GM12878 (cell line): ENCODE measurements at regions not wholly inside any gene's neighbourhood (a gene's known extent, or its start where the extent isn't known, plus 50 kb on each side); places are given as distances from the start of the nearest gene placed in this dataset.
A peak's percentile ranks its signal among the peaks of the same experiment; 100 is the strongest.

Experiments
- ATF2 ChIP-seq: IDR thresholded peaks from 2 replicates; pipeline ENCODE4 v1.6.1; 2012; ENCODE audit warnings: low read length, inconsistent platforms
- BCL11A ChIP-seq: IDR thresholded peaks from 2 replicates; pipeline ENCODE4 v1.6.1; 2011; ENCODE audit warnings: low read depth, low read length
- BHLHE40 ChIP-seq, 2 experiments: fragments of 450-650 bp in 1 of 2; IDR thresholded peaks; 2 replicates each; pipeline ENCODE4 v1.6.1; 2011 to 2017; ENCODE audit warnings: low read depth in 2 of 2, borderline replicate concordance in 1 of 2, improper control_type of control experiment in 1 of 2, low read length in 1 of 2, mild to moderate bottlenecking in 1 of 2
- CBFB ChIP-seq: IDR thresholded peaks from 2 replicates; pipeline ENCODE4 v1.6.1; 2016; ENCODE audit warnings: antibody characterized with exemption, low read depth
- CEBPB ChIP-seq, 2 experiments: fragments of 150-350 bp in 1 of 2; IDR thresholded peaks; 2 replicates each; pipeline ENCODE4 v1.6.1; 2012 to 2014; ENCODE audit warnings: low read depth in 2 of 2, low read length in 2 of 2, borderline replicate concordance in 1 of 2, inconsistent platforms in 1 of 2
- CREM ChIP-seq: IDR thresholded peaks from 2 replicates; pipeline ENCODE4 v1.6.1; 2014; ENCODE audit warnings: antibody characterized with exemption, low read depth
- EED ChIP-seq: sonication (generic); IDR thresholded peaks from 2 replicates; pipeline ENCODE4 v1.6.1; 2016; ENCODE audit warnings: antibody characterized with exemption, low read depth
- EP300 ChIP-seq, 2 experiments: fragments of 150-350 bp in 1 of 2; IDR thresholded peaks; 2 replicates each; pipeline ENCODE4 v1.6.1; 2011 to 2012; ENCODE audit warnings: low read depth in 2 of 2, low read length in 2 of 2, borderline replicate concordance in 1 of 2, improper control_type of control experiment in 1 of 2, inconsistent platforms in 1 of 2; ENCODE audit not compliant: control insufficient read depth in 1 of 2
- EZH2 ChIP-seq: IDR thresholded peaks from 2 replicates; pipeline ENCODE4 v1.6.1; 2012; ENCODE audit warnings: low read depth, mild to moderate bottlenecking, control low read depth, inconsistent platforms, low read length, borderline replicate concordance; ENCODE audit not compliant: control insufficient read depth
- FOXK2 ChIP-seq: fragments of 450-650 bp; IDR thresholded peaks from 2 replicates; pipeline ENCODE4 v1.6.1; 2017; ENCODE audit warnings: mild to moderate bottlenecking, moderate library complexity
- FOXM1 ChIP-seq: IDR thresholded peaks from 2 replicates; pipeline ENCODE4 v1.6.1; 2012; ENCODE audit warnings: low read depth, mild to moderate bottlenecking, inconsistent platforms, low read length, moderate library complexity
- HCFC1 ChIP-seq: fragments of 150-350 bp; IDR thresholded peaks from 2 replicates; pipeline ENCODE4 v1.6.1; 2014; ENCODE audit warnings: low read length
- HDGF ChIP-seq: fragments of 450-650 bp; IDR thresholded peaks from 2 replicates; pipeline ENCODE4 v1.6.1; 2016; ENCODE audit warnings: antibody characterized with exemption
- KLF5 ChIP-seq: fragments of 450-650 bp; IDR thresholded peaks from 2 replicates; pipeline ENCODE4 v1.6.1; 2014; ENCODE audit warnings: mild to moderate bottlenecking; ENCODE audit not compliant: partially characterized antibody
- LARP7 ChIP-seq: fragments of 450-650 bp; IDR thresholded peaks from 2 replicates; pipeline ENCODE4 v1.6.1; 2017; ENCODE audit warnings: mild to moderate bottlenecking
- MTA2 ChIP-seq: fragments of 450-650 bp; IDR thresholded peaks from 2 replicates; pipeline ENCODE4 v1.6.1; 2016; ENCODE audit warnings: low read depth, mild to moderate bottlenecking, moderate library complexity
- MYC ChIP-seq: IDR thresholded peaks from 2 replicates; pipeline ENCODE4 v1.6.1; 2011; ENCODE audit warnings: mild to moderate bottlenecking, low read length, moderate library complexity, inconsistent platforms; ENCODE audit not compliant: insufficient read depth, insufficient replicate concordance, insufficient read length, severe bottlenecking
- NFIC ChIP-seq: IDR thresholded peaks from 2 replicates; pipeline ENCODE4 v1.6.1; 2012; ENCODE audit warnings: low read depth, mild to moderate bottlenecking, inconsistent platforms, low read length, moderate library complexity
- NRF1 ChIP-seq: conservative IDR thresholded peaks from 2 replicates; pipeline ENCODE4 v1.6.1; 2011; ENCODE audit warnings: mild to moderate bottlenecking, low read depth, low read length, improper control_type of control experiment
- PAX5 ChIP-seq: IDR thresholded peaks from 2 replicates; pipeline ENCODE4 v1.6.1; 2011; ENCODE audit warnings: low read depth, low read length, borderline replicate concordance
- RELA ChIP-seq: fragments of 450-650 bp; IDR thresholded peaks from 2 replicates; pipeline ENCODE4 v1.8.0; 2014; ENCODE audit warnings: borderline replicate concordance; ENCODE audit not compliant: partially characterized antibody
- RFX5 ChIP-seq: IDR thresholded peaks from 2 replicates; pipeline ENCODE4 v1.6.1; 2011; ENCODE audit warnings: low read depth, low read length, improper control_type of control experiment
- STAT1 ChIP-seq: fragments of 450-650 bp; conservative IDR thresholded peaks from 2 replicates; pipeline ENCODE4 v1.6.1; 2014; ENCODE audit warnings: antibody characterized with exemption, mild to moderate bottlenecking
- TARDBP ChIP-seq: IDR thresholded peaks from 2 replicates; pipeline ENCODE4 v1.6.1; 2016; ENCODE audit warnings: borderline replicate concordance
- ZNF217 ChIP-seq: fragments of 450-650 bp; IDR thresholded peaks from 2 replicates; pipeline ENCODE4 v1.6.1; 2017; ENCODE audit warnings: antibody characterized with exemption, mild to moderate bottlenecking
- ZNF24 ChIP-seq: fragments of 450-650 bp; IDR thresholded peaks from 2 replicates; pipeline ENCODE4 v1.6.1; 2017; ENCODE audit warnings: antibody characterized with exemption, mild to moderate bottlenecking
- ZZZ3 ChIP-seq: IDR thresholded peaks from 2 replicates; pipeline ENCODE4 v1.6.1; 2011; ENCODE audit warnings: low read depth; ENCODE audit not compliant: control insufficient read depth, insufficient read length
- TF ChIP-seq, protein P1 (sequence below): IDR thresholded peaks from 2 replicates; pipeline ENCODE4 v1.6.1; 2012; ENCODE audit warnings: mild to moderate bottlenecking, low read depth, low read length

DNA sequence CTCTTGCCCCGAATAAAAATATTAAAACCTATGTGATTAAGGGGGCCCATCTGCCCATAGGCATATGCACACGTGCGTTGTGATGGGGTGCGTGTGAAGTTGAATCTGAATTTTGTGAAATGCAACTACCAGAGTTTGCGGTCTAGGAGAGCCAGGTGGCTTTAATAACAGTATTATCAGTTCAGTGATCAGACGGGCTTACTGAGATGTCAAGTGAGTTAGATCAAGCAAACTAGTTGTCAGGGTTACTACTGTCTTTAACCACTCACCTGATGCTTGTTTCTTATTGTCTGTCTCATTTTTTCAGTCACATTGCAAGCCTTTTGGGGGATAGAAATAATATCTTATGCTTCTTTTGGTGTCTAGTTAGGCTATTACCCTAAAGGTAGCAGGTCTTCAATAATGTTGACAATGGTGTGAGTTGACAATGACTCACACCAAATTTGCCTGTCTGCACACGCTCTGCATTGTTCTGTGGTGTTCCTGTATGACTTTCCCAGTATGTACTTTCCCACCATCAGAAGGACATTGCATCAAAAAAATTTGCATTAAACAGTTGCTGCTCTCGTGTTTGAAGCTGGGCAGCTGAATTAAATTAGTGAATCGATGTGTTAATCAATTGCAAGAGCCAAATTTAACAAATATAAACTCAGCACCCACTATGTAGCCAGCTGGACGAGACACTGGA lies 103.1 kb upstream of the NAA20 start (continued):
- TF ChIP-seq CREM (no peak), ZNF24 (no peak), NRF1 (no peak), ZZZ3 (no peak), BCL11A (0 out of 2 replicates have a peak, but pooled peaks have one; percentile 27), EED (peak; percentile 66), LARP7 (no peak), FOXM1 (peak; percentile 66; the same call in 1 of the 2 replicates), MYC (no peak), CBFB (0 out of 2 replicates have a peak, but pooled peaks have one; percentile 44), EZH2 (no peak), ZNF217 (0 out of 2 replicates have a peak, but pooled peaks have one; percentile 32), RELA (no peak), HDGF (no peak), PAX5 (no peak; the same call in 1 of the 2 replicates), BHLHE40 (IDR thresholded peaks at IDR 0.05; ENCODE audit: borderline replicate concordance in 1 of 2, low read depth in 2 of 2, low read length in 1 of 2) (peak; percentile 69 to 72), ATF2 (peak; percentile 75), HCFC1 (no peak), TARDBP (no peak), CEBPB (IDR thresholded peaks at IDR 0.05; ENCODE audit: borderline replicate concordance in 1 of 2, low read depth in 2 of 2, low read length in 2 of 2) (peak in 1 of 2 experiments; percentile 74; a peak in 1 of 4 replicates), RFX5 (no peak), KLF5 (no peak), STAT1 (no peak), EP300 (IDR thresholded peaks at IDR 0.05; ENCODE audit: borderline replicate concordance in 1 of 2, control insufficient read depth in 1 of 2, low read depth in 2 of 2, low read length in 2 of 2) (peak; percentile 26 to 69; a peak in 2 of 4 replicates), FOXK2 (no peak), MTA2 (peak; percentile 56; the same call in 1 of the 2 replicates), NFIC (peak; percentile 69; the same call in 1 of the 2 replicates)
- TF ChIP-seq, protein P1, sequence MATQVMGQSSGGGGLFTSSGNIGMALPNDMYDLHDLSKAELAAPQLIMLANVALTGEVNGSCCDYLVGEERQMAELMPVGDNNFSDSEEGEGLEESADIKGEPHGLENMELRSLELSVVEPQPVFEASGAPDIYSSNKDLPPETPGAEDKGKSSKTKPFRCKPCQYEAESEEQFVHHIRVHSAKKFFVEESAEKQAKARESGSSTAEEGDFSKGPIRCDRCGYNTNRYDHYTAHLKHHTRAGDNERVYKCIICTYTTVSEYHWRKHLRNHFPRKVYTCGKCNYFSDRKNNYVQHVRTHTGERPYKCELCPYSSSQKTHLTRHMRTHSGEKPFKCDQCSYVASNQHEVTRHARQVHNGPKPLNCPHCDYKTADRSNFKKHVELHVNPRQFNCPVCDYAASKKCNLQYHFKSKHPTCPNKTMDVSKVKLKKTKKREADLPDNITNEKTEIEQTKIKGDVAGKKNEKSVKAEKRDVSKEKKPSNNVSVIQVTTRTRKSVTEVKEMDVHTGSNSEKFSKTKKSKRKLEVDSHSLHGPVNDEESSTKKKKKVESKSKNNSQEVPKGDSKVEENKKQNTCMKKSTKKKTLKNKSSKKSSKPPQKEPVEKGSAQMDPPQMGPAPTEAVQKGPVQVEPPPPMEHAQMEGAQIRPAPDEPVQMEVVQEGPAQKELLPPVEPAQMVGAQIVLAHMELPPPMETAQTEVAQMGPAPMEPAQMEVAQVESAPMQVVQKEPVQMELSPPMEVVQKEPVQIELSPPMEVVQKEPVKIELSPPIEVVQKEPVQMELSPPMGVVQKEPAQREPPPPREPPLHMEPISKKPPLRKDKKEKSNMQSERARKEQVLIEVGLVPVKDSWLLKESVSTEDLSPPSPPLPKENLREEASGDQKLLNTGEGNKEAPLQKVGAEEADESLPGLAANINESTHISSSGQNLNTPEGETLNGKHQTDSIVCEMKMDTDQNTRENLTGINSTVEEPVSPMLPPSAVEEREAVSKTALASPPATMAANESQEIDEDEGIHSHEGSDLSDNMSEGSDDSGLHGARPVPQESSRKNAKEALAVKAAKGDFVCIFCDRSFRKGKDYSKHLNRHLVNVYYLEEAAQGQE, result no peak
